Stimulated activated CD8-positive, alpha-beta memory T cell treated with anti-CD3 and anti-CD28 coated beads, Interleukin-12 subunit alpha, Interleukin-12 subunit beta, amount 100 ng/mL, for 4 hours (primary cell): ENCODE measurements at regions not wholly inside any gene's neighbourhood (a gene's known extent, or its start where the extent isn't known, plus 50 kb on each side); places are given as distances from the start of the nearest gene placed in this dataset.

Source experiments
- DNase-seq: peaks from one replicate; pipeline ENCODE4 v3.0.0-alpha.2; 2020; ENCODE audit warnings: low read depth

GRCh38 chr19:29323440-29324290 lies 110.7 kb upstream of the UQCRFS1 start:
- DNase-seq: no peak

- no peak for DNase-seq
These were observed 111.3 kb upstream of the UQCRFS1 start for GRCh38 chr19:29324291-29324680.

GRCh38 chr19:29324717-29325116 lies 111.8 kb upstream of the UQCRFS1 start:
- no peak for DNase-seq

- no peak for DNase-seq
These were observed 112.5 kb upstream of the UQCRFS1 start for GRCh38 chr19:29325241-29325975.

- DNase-seq: no peak
These were observed 113.4 kb upstream of the UQCRFS1 start for GRCh38 chr19:29326351-29326750.

- DNase-seq: no peak
These were observed 114.2 kb upstream of the UQCRFS1 start for GRCh38 chr19:29326849-29327840.

GRCh38 chr19:29328586-29328985 lies 115.6 kb upstream of the UQCRFS1 start:
- no peak for DNase-seq

- DNase-seq: no peak
These were observed 116.6 kb upstream of the UQCRFS1 start for GRCh38 chr19:29329460-29330134.

- no peak for DNase-seq
These were observed 123.5 kb upstream of the UQCRFS1 start for GRCh38 chr19:29336425-29336824.

- no peak for DNase-seq
These were observed 124.1 kb upstream of the UQCRFS1 start for GRCh38 chr19:29337029-29337428.

GRCh38 chr19:29338480-29338879 lies 125.5 kb upstream of the UQCRFS1 start:
- no peak for DNase-seq

GRCh38 chr19:29342721-29343120 lies 129.8 kb upstream of the UQCRFS1 start:
- no peak for DNase-seq

- no peak for DNase-seq
These were observed 151.3 kb upstream of the UQCRFS1 start for GRCh38 chr19:29364224-29364726.

GRCh38 chr19:29364999-29365398 lies 152.0 kb upstream of the UQCRFS1 start:
- DNase-seq: no peak

- no peak for DNase-seq
These were observed 153.0 kb upstream of the UQCRFS1 start for GRCh38 chr19:29365836-29366417.

GRCh38 chr19:29366757-29367156 lies 153.8 kb upstream of the UQCRFS1 start:
- DNase-seq: no peak

- no peak for DNase-seq
These were observed 154.9 kb upstream of the UQCRFS1 start for GRCh38 chr19:29367791-29368222.

- no peak for DNase-seq
These were observed 155.5 kb upstream of the VSTM2B start for GRCh38 chr19:29370276-29370675.

- no peak for DNase-seq
These were observed 154.3 kb upstream of the VSTM2B start for GRCh38 chr19:29371251-29372090.

- no peak for DNase-seq
These were observed 153.7 kb upstream of the VSTM2B start for GRCh38 chr19:29372091-29372415.
